ENCODE measurements at regions not wholly inside any gene's neighbourhood (a gene's known extent, or its start where the extent isn't known, plus 50 kb on each side); places are given as distances from the start of the nearest gene placed in this dataset.

GRCh38 chr21:29431178-29431577 is 132.5 kb downstream of the BACH1 start:
- no peak for TF ChIP-seq CTCF (conservative IDR thresholded peaks at IDR 0.05)
- no peak overlapping the region for H3K14ac ChIP-seq (ENCODE audit: insufficient read depth, low read length)
- no peak overlapping the region for H3T11ph ChIP-seq (ENCODE audit: low read length)
- no peaks in the 10 kb centered on the region for H3K79me1 ChIP-seq (ENCODE audit: insufficient read depth, low read depth, low read length, poor library complexity, severe bottlenecking)
- H3K56ac ChIP-seq (ENCODE audit: insufficient read length, low read depth, low read length) = no peak overlapping the region
- no peak overlapping the region for H3K4me2 ChIP-seq (ENCODE audit: insufficient read depth, insufficient read length, low read length)
- no peak overlapping the region for H4K91ac ChIP-seq (ENCODE audit: insufficient read length, low read depth, low read length)
- no peak overlapping the region for H4K5ac ChIP-seq (ENCODE audit: insufficient read length, low read depth, low read length)
- H4K20me1 ChIP-seq (ENCODE audit: control insufficient read depth, insufficient read depth, insufficient read length) = no peaks in the 10 kb centered on the region
- H3K23me2 ChIP-seq (ENCODE audit: insufficient read length, low read depth, low read length, poor library complexity, severe bottlenecking) = no peaks in the 10 kb centered on the region
- Mint-ChIP-seq H3K4me1 (peaks cover 14 to 17% of the 10 kb centered on the region in 2 experiments), H3K4me3 (no peak overlapping the region), H3K27ac (peak overlapping the region in 1 of 3 experiments; percentile 94; a peak in 2 of 7 replicates), H3K27me3 (ENCODE audit: low read depth) (no peaks in the 10 kb centered on the region), H3K9me3 (no peaks in the 10 kb centered on the region), H3K36me3 (ENCODE audit: insufficient read depth in 1 of 3, low read depth in 3 of 3) (no peaks in the 10 kb centered on the region)
- H2BK12ac ChIP-seq (ENCODE audit: insufficient read length, low read depth, low read length) = no peak overlapping the region
- no peak overlapping the region for H2BK5ac ChIP-seq (ENCODE audit: insufficient read length, low read length)
- no peaks in the 10 kb centered on the region for H3K9me3 ChIP-seq (ENCODE audit: control insufficient read depth, low read depth, low read length)
- H3K9ac ChIP-seq (ENCODE audit: extremely low read depth, insufficient read length, low read length) = no peak overlapping the region
- H3K4me1 ChIP-seq (ENCODE audit: insufficient read depth, low read length) = no peaks in the 10 kb centered on the region
- H4K8ac ChIP-seq (replicated peaks; ENCODE audit: insufficient read length, low read depth, low read length) = no peak overlapping the region
- no peak overlapping the region for H3K23ac ChIP-seq (ENCODE audit: insufficient read length, low read depth, low read length)
- no peak overlapping the region for H2AK5ac ChIP-seq (ENCODE audit: insufficient read length, low read length)
- no CpG with 5 or more reads among the region's 1 CpG for WGBS (ENCODE audit: extremely low coverage, insufficient read length, low lambda C conversion rate)
- no peak for DNase-seq
- no peak overlapping the region for H2BK120ac ChIP-seq (ENCODE audit: low read depth, low read length, poor library complexity, severe bottlenecking)
- H3K18ac ChIP-seq (ENCODE audit: insufficient read length, low read depth, low read length) = no peak overlapping the region
- H3K79me2 ChIP-seq (ENCODE audit: insufficient read depth, low read length) = no peaks in the 10 kb centered on the region
- H2BK15ac ChIP-seq (ENCODE audit: low read depth, low read length) = no peak overlapping the region
- no peaks in the 10 kb centered on the region for H3K27me3 ChIP-seq (ENCODE audit: insufficient read depth, low read length)
- H3K27ac ChIP-seq (ENCODE audit: insufficient read length, low read depth, low read length) = no peak overlapping the region
- H2BK20ac ChIP-seq (ENCODE audit: low read depth, low read length, poor library complexity, severe bottlenecking) = no peak overlapping the region
- no peak overlapping the region for H3K4ac ChIP-seq (ENCODE audit: low read depth, low read length)
- no peak overlapping the region for H2AFZ ChIP-seq (ENCODE audit: low read length)
